ENCODE measurements at regions not wholly inside any gene's neighbourhood (a gene's known extent, or its start where the extent isn't known, plus 50 kb on each side); places are given as distances from the start of the nearest gene placed in this dataset.

GRCh38 chr4:187937557-187937956 lies 58.0 kb upstream of the ZFP42 start:
- H3K27me3 ChIP-seq (ENCODE audit: insufficient read depth, low read length): no peaks in the 10 kb centered on the region
- H3K27ac ChIP-seq (ENCODE audit: low read depth, low read length): no peak overlapping the region
- no peaks in the 10 kb centered on the region for H3K4me1 ChIP-seq (ENCODE audit: insufficient read depth, low read length)
- 96% methylated on average over 24 of the region's 25 CpGs for WGBS
- no peaks in the 10 kb centered on the region for H3K9me3 ChIP-seq (ENCODE audit: insufficient read depth, low read depth, low read length)
- no peaks in the 10 kb centered on the region for H3K36me3 ChIP-seq (ENCODE audit: insufficient read depth, low read length)
- H3K9ac ChIP-seq (ENCODE audit: low read depth, low read length): no peak overlapping the region
- H3K4me3 ChIP-seq (ENCODE audit: low read length): no peak overlapping the region

- H3K36me3 ChIP-seq (ENCODE audit: insufficient read depth, low read length): no peaks in the 10 kb centered on the region
- 96% methylated on average over 8 of the region's 8 CpGs for WGBS
- H3K27ac ChIP-seq (ENCODE audit: low read depth, low read length): no peak overlapping the region
- H3K4me1 ChIP-seq (ENCODE audit: insufficient read depth, low read length): no peaks in the 10 kb centered on the region
- no peaks in the 10 kb centered on the region for H3K27me3 ChIP-seq (ENCODE audit: insufficient read depth, low read length)
- H3K9me3 ChIP-seq (ENCODE audit: insufficient read depth, low read depth, low read length): no peaks in the 10 kb centered on the region
- no peak overlapping the region for H3K4me3 ChIP-seq (ENCODE audit: low read length)
- H3K9ac ChIP-seq (ENCODE audit: low read depth, low read length): no peak overlapping the region
Observed at GRCh38 chr4:187940299-187940698, 55.3 kb upstream of the ZFP42 start.

GRCh38 chr4:187942968-187943367 lies 52.6 kb upstream of the ZFP42 start:
- Histone ChIP-seq H3K9me3 (ENCODE audit: insufficient read depth, low read depth, low read length) (no peaks in the 10 kb centered on the region), H3K27me3 (ENCODE audit: insufficient read depth, low read length) (no peaks in the 10 kb centered on the region), H3K36me3 (ENCODE audit: insufficient read depth, low read length) (no peaks in the 10 kb centered on the region), H3K9ac (ENCODE audit: low read depth, low read length) (no peak overlapping the region), H3K4me3 (ENCODE audit: low read length) (no peak overlapping the region), H3K4me1 (ENCODE audit: insufficient read depth, low read length) (no peaks in the 10 kb centered on the region), H3K27ac (ENCODE audit: low read depth, low read length) (no peak overlapping the region)
- WGBS: 98% methylated on average over 6 of the region's 6 CpGs

GRCh38 chr4:187944179-187944578 lies 51.4 kb upstream of the ZFP42 start:
- no peaks in the 10 kb centered on the region for H3K4me1 ChIP-seq (ENCODE audit: insufficient read depth, low read length)
- no peaks in the 10 kb centered on the region for H3K9me3 ChIP-seq (ENCODE audit: insufficient read depth, low read depth, low read length)
- 72% methylated on average over 6 of the region's 7 CpGs for WGBS
- H3K4me3 ChIP-seq (ENCODE audit: low read length): no peak overlapping the region
- no peaks in the 10 kb centered on the region for H3K36me3 ChIP-seq (ENCODE audit: insufficient read depth, low read length)
- no peak overlapping the region for H3K9ac ChIP-seq (ENCODE audit: low read depth, low read length)
- H3K27me3 ChIP-seq (ENCODE audit: insufficient read depth, low read length): no peaks in the 10 kb centered on the region
- H3K27ac ChIP-seq (ENCODE audit: low read depth, low read length): no peak overlapping the region

Measured in HUES64 (cell line).